ENCODE measurements at regions not wholly inside any gene's neighbourhood (a gene's known extent, or its start where the extent isn't known, plus 50 kb on each side); places are given as distances from the start of the nearest gene placed in this dataset.

DNA sequence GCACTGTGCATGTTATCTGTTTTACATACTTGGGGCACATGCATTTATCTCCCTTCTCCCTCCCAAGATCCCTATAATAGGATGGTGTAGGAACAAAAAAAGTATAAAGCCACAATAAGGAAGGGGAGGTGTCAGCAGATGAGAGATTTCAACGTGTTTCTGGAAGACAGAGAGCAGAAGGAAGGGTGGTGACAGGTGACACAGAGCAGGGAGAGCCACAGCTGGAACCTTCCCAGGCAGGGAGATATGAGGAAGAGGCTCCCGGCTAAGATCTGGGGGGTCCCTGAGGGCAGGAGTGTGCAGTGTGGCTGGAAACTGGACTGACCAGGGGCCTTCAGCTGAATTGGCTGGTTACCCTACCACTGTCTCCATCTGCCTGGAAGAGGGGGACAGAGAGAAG lies 107.4 kb downstream of the BCOR start:
- TF ChIP-seq POLR2A (IDR thresholded peaks at IDR 0.05; ENCODE audit: low read depth, low read length): no peak
- TF ChIP-seq TAF1 (IDR thresholded peaks at IDR 0.05; ENCODE audit: borderline replicate concordance, low read depth, low read length): no peak
- TF ChIP-seq POLR2AphosphoS5 (IDR thresholded peaks at IDR 0.05; ENCODE audit: low read depth, low read length): no peak

Measured in GM12892 (cell line).